ENCODE measurements at regions not wholly inside any gene's neighbourhood (a gene's known extent, or its start where the extent isn't known, plus 50 kb on each side); places are given as distances from the start of the nearest gene placed in this dataset.

GRCh38 chr6:135664527-135664926 lies 167.0 kb upstream of the AHI1 start:
- Histone ChIP-seq H3F3A (ENCODE audit: low read length, unreplicated experiment) (no peaks in the 10 kb centered on the region), H3K4me3 (ENCODE audit: low read length) (no peak overlapping the region), H3K79me2 (ENCODE audit: low read length) (no peaks in the 10 kb centered on the region), H3K9me2 (replicated peaks; ENCODE audit: low read length) (no peaks in the 10 kb centered on the region), H3K27me3 (ENCODE audit: low read length) (no peaks in the 10 kb centered on the region), H3K27ac (ENCODE audit: low read length) (no peak overlapping the region), H4K20me1 (ENCODE audit: low read length) (no peaks in the 10 kb centered on the region), H2AFZ (ENCODE audit: low read length) (no peak overlapping the region), H3K4me1 (ENCODE audit: insufficient read depth, low read length) (peaks cover 8% of the 10 kb centered on the region; the same call in 1 of the 2 replicates), H3K36me3 (ENCODE audit: low read depth, low read length) (no peaks in the 10 kb centered on the region), H3K9me3 (ENCODE audit: low read length) (no peaks in the 10 kb centered on the region), H3K4me2 (ENCODE audit: low read length) (no peak overlapping the region), H3K9ac (ENCODE audit: low read length) (no peak overlapping the region)
- POLR2A ChIA-PET (ENCODE audit: unreplicated experiment) = no interaction called here
- DNase-seq = no peak
- CTCF ChIA-PET = no interaction called here
- intact Hi-C loops (cut with micrococcal nuclease) = no loop called here
- no peak for ATAC-seq
- BruUV-seq (replicated peaks) = no TSS peak
- TF ChIP-seq EZH2 (IDR thresholded peaks at IDR 0.05; ENCODE audit: low read length, unreplicated experiment) (no peak), CTCF (conservative IDR thresholded peaks at IDR 0.05; ENCODE audit: low read depth, low read length) (no peak)

- intact Hi-C loops (cut with micrococcal nuclease) = no loop called here
Observed at GRCh38 chr6:135665935-135666334, 168.4 kb upstream of the AHI1 start.

More at GRCh38 chr6:135665935-135666334, 168.4 kb upstream of the AHI1 start:
- Histone ChIP-seq H3K27me3 (ENCODE audit: low read length) (no peaks in the 10 kb centered on the region), H3K9me2 (replicated peaks; ENCODE audit: low read length) (no peaks in the 10 kb centered on the region), H2AFZ (ENCODE audit: low read length) (no peak overlapping the region), H4K20me1 (ENCODE audit: low read length) (no peaks in the 10 kb centered on the region), H3K79me2 (ENCODE audit: low read length) (no peaks in the 10 kb centered on the region), H3F3A (ENCODE audit: low read length, unreplicated experiment) (no peaks in the 10 kb centered on the region), H3K4me2 (ENCODE audit: low read length) (no peak overlapping the region), H3K27ac (ENCODE audit: low read length) (no peak overlapping the region), H3K4me1 (ENCODE audit: insufficient read depth, low read length) (peaks cover 8% of the 10 kb centered on the region; the same call in 1 of the 2 replicates), H3K9ac (ENCODE audit: low read length) (no peak overlapping the region), H3K4me3 (ENCODE audit: low read length) (no peak overlapping the region), H3K9me3 (ENCODE audit: low read length) (no peaks in the 10 kb centered on the region), H3K36me3 (ENCODE audit: low read depth, low read length) (no peaks in the 10 kb centered on the region)
- CTCF ChIA-PET = no interaction called here
- no TSS peak for BruUV-seq (replicated peaks)
- TF ChIP-seq EZH2phosphoT487 (IDR thresholded peaks at IDR 0.05; ENCODE audit: borderline replicate concordance, low read length) (no peak), CTCF (conservative IDR thresholded peaks at IDR 0.05; ENCODE audit: low read depth, low read length) (no peak), EZH2 (IDR thresholded peaks at IDR 0.05; ENCODE audit: low read length, unreplicated experiment) (no peak)
- DNase-seq (peak; percentile 2), ATAC-seq (no peak)
- POLR2A ChIA-PET (ENCODE audit: unreplicated experiment) = no interaction called here
